Nephron progenitor cell (in vitro differentiated cells): ENCODE measurements at regions not wholly inside any gene's neighbourhood (a gene's known extent, or its start where the extent isn't known, plus 50 kb on each side); places are given as distances from the start of the nearest gene placed in this dataset.
"Not testable (repeated sequence)": the region's sequence is repeated elsewhere in the genome, so short reads cannot be mapped to it uniquely, and the experiment has no call there.

Source experiments
- DNase-seq: peaks from one replicate; pipeline ENCODE4 v3.0.0; 2021
- H3K27ac Mint-ChIP-seq: 2 replicates; pipeline ENCODE4 v1.8.0; 2021; ENCODE audit warnings: mild to moderate bottlenecking, moderate library complexity, mixed read lengths
- H3K27me3 Mint-ChIP-seq: 2 replicates; pipeline ENCODE4 v1.8.0; 2021; ENCODE audit warnings: mild to moderate bottlenecking, low read depth, mixed read lengths; ENCODE audit not compliant: poor library complexity
- H3K36me3 Mint-ChIP-seq: 2 replicates; pipeline ENCODE4 v1.8.0; 2021; ENCODE audit warnings: low read depth, mixed read lengths
- H3K4me1 Mint-ChIP-seq: 2 replicates; pipeline ENCODE4 v1.8.0; 2021; ENCODE audit warnings: mixed read lengths
- H3K4me3 Mint-ChIP-seq: 2 replicates; pipeline ENCODE4 v1.8.0; 2021; ENCODE audit warnings: mild to moderate bottlenecking, moderate library complexity, mixed read lengths
- H3K9me3 Mint-ChIP-seq: 2 replicates; pipeline ENCODE4 v1.8.0; 2021; ENCODE audit warnings: mild to moderate bottlenecking, moderate library complexity, mixed read lengths
- CTCF ChIP-seq: fragments of 200-600 bp; sonication (generic); IDR thresholded peaks from 2 replicates; pipeline ENCODE4 v1.5.0; 2021; ENCODE audit warnings: antibody characterized with exemption

- no peak for TF ChIP-seq CTCF
- no peak overlapping the region for H3K27ac Mint-ChIP-seq
- H3K36me3 Mint-ChIP-seq: no peaks in the 10 kb centered on the region
- H3K4me1 Mint-ChIP-seq: no peaks in the 10 kb centered on the region
- no peak overlapping the region for H3K4me3 Mint-ChIP-seq
- H3K27me3 Mint-ChIP-seq: no peaks in the 10 kb centered on the region
- no peaks in the 10 kb centered on the region for H3K9me3 Mint-ChIP-seq
- DNase-seq: no peak
These were observed 980.6 kb downstream of the SLC6A15 start for GRCh38 chr12:83932011-83932410.

GRCh38 chr12:83931451-83931850, 981.1 kb downstream of the SLC6A15 start:
- no peak for DNase-seq
- Mint-ChIP-seq H3K27me3 (no peaks in the 10 kb centered on the region), H3K27ac (no peak overlapping the region), H3K36me3 (no peaks in the 10 kb centered on the region), H3K4me3 (no peak overlapping the region), H3K4me1 (no peaks in the 10 kb centered on the region), H3K9me3 (no peaks in the 10 kb centered on the region)
- TF ChIP-seq CTCF: no peak

GRCh38 chr12:83929792-83930191, 982.8 kb downstream of the SLC6A15 start:
- not testable (repeated sequence) for H3K4me1 Mint-ChIP-seq, H3K27me3 Mint-ChIP-seq, H3K27ac Mint-ChIP-seq, H3K36me3 Mint-ChIP-seq, H3K9me3 Mint-ChIP-seq, H3K4me3 Mint-ChIP-seq, DNase-seq

GRCh38 chr12:83920821-83921547, 991.6 kb downstream of the SLC6A15 start:
- no peak overlapping the region for H3K27ac Mint-ChIP-seq
- peaks cover 4% of the 10 kb centered on the region for H3K27me3 Mint-ChIP-seq
- no peak for DNase-seq
- H3K36me3 Mint-ChIP-seq: no peaks in the 10 kb centered on the region
- no peak overlapping the region for H3K4me3 Mint-ChIP-seq
- TF ChIP-seq CTCF: no peak
- no peaks in the 10 kb centered on the region for H3K9me3 Mint-ChIP-seq
- peaks cover under 1% of the 10 kb centered on the region for H3K4me1 Mint-ChIP-seq

GRCh38 chr12:83919081-83919480, 993.5 kb downstream of the SLC6A15 start:
- Mint-ChIP-seq H3K4me1 (peaks cover 7% of the 10 kb centered on the region), H3K4me3 (no peak overlapping the region), H3K36me3 (no peaks in the 10 kb centered on the region), H3K27me3 (peaks cover 4% of the 10 kb centered on the region), H3K27ac (no peak overlapping the region), H3K9me3 (no peaks in the 10 kb centered on the region)
- no peak for DNase-seq
- no peak for TF ChIP-seq CTCF

GRCh38 chr12:83904175-83904574, 1008.4 kb downstream of the SLC6A15 start:
- H3K27ac Mint-ChIP-seq: no peak overlapping the region
- no peaks in the 10 kb centered on the region for H3K4me1 Mint-ChIP-seq
- H3K36me3 Mint-ChIP-seq: no peaks in the 10 kb centered on the region
- H3K4me3 Mint-ChIP-seq: no peak overlapping the region
- no peak for TF ChIP-seq CTCF
- no peak for DNase-seq
- no peaks in the 10 kb centered on the region for H3K9me3 Mint-ChIP-seq
- peaks cover 2% of the 10 kb centered on the region for H3K27me3 Mint-ChIP-seq
